HG02678 (cell line): ENCODE measurements at regions not wholly inside any gene's neighbourhood (a gene's known extent, or its start where the extent isn't known, plus 50 kb on each side); places are given as distances from the start of the nearest gene placed in this dataset.
A peak's percentile ranks its signal among the peaks of the same experiment; 100 is the strongest.
"Not testable (repeated sequence)": the region's sequence is repeated elsewhere in the genome, so short reads cannot be mapped to it uniquely, and the experiment has no call there.

Experiments
- ATAC-seq: cut with Tn5 transposase; IDR thresholded peaks from one replicate; pipeline ENCODE4 v1.9.1; 2021; ENCODE audit warnings: mild to moderate bottlenecking, moderate library complexity; ENCODE audit not compliant: unreplicated experiment

DNA sequence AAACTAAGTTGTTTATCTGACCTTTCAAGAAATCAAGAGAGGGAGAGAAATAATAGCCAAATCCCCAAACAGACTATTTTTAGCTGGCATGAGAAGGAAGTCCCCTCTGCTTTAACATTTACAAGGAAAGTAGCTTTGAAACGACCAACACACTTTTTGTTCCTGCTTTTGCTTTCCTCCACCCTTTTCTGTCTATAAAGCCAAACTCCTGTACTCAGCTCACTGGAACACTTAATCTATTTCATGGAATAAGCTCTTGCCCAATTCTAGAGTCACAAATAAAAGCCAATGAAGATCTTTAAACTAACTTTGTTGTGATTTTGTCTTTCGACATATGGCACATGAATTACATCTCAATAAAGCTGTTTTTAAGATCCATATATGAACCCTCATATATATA is 86.8 kb upstream of the CCDC71L start:
- no peak for ATAC-seq

DNA sequence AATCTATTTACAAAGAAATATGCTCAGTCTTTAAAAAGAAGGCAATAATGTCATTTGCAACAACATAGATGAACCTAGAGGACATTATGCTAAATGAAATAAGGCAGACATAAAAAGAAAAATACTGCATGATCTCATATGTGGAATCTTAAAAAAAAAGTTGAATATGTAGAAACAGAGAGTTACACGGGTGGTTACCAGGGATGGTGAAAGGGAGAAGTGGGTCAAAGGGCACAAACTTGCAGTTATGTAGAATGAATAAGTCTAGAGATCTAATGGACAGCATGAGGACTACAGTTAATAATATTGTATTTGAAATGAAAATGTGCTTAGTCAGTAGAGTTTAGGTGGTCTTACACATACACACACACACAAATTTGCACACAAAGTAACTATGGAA is 88.2 kb upstream of the CCDC71L start:
- no peak for ATAC-seq

DNA sequence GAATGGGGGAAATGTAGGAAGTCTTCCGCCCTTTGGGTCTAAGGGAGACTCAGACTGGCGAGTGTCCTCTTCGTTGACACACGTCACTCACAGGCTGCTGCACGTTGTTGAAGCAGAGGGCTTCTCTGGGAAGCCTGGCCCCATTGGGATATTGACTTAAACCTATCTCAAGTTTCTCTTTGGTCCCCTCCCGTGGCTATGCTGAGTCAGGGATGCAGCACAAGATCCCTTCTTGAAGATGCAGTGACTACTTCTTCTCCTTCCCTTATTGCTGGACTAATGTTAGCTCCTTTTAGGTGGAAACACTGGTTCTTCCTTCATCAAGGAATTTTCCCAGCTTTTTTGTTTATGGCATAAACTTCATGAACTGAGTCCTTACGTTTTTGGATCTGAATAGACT is 89.8 kb upstream of the CCDC71L start:
- no peak for ATAC-seq

DNA sequence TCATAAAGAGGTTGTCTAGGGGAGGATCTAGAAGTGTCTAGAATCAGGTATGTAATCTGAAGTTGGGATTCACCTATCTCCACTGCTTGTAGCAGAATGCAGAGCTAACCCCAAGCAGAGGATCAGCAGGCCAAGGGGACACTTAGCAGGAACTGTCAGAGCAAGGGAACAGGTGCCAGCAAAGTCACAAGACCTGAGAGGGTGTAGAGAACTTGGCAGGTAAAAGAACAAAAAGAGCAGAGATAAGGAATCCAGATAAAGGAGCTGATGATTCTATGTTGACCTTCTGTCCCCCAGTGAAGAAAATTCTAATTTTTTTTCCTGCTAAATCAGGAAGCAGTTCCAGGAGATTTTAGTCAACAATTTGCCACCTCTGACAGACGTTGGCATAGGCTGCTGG is 91.4 kb upstream of the CCDC71L start:
- no peak for ATAC-seq

DNA sequence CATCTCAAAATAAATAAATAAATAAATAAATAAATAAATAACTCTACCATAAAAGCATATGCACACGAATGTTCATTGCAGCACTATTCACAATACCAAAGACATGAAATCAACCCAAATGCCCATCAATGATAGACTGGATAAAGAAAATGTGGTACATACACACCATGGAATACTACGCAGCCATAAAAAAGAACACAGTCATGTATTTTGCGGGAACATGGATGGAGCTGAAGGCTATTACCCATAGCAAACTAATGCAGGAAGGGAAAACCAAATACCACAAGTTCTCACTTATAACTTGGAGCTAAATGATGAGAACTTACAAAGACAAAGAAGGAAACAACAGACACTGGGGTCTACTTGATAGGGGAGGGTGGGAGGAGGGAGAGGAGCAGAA is 94.1 kb upstream of the CCDC71L start:
- not testable (repeated sequence) for ATAC-seq

DNA sequence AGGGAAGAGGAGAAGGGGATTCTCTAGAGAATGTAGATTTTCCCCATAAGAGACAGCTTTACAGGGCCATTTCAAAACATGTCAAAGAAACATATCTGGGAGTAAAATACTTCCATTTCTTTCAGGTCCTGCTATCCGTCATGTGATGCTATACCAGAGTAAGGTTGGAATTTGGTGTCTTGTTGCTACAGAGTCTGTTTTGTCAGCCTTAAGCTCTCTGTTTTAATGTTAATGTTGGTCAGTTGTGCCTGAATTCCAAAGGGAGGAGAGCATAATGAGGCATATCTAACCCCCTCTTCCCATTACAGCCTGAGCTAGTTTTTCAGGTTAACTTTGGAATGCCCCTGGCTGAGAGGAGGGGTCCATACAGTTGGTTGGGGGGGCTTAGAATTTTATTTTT is 94.7 kb upstream of the CCDC71L start:
- no peak for ATAC-seq

DNA sequence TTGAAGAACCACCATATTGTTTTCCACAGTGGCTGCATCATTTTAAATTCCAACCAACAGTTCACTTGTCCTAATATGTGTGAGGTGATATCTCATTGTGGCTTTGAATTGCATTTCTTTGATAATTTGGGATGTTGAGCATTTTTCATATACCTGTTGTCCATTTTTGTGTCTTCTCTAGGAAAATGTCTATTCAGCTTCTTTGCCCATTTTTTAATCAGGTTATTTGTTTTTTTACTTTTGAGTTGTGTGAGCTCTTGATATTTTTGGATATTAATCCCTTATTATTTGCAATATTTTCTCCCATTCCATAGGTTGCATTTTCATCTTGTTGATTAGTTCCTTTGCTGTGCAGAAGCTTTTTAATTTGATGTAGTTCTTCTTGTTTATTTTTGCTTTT is 95.1 kb upstream of the CCDC71L start:
- ATAC-seq = no peak

DNA sequence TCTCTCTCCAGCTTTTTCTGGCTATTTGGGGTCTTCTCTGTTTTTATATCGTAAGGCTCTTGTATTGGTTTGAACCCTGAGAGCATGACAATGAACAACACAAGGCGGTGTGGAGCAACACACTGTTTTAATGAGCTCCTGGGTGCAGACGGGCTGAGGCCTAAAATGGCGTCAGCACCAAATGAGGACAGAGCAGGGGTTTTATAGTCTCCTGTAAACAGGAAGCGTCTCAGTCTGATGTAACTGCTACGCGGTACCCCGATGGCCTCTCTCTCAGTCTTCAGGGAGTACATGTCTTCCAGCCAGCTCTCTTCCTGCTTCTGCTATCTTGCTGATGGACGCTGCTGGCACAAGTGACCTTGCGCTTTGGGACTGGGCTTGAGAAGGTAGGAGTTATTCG is 95.9 kb upstream of the CCDC71L start:
- ATAC-seq = no peak

DNA sequence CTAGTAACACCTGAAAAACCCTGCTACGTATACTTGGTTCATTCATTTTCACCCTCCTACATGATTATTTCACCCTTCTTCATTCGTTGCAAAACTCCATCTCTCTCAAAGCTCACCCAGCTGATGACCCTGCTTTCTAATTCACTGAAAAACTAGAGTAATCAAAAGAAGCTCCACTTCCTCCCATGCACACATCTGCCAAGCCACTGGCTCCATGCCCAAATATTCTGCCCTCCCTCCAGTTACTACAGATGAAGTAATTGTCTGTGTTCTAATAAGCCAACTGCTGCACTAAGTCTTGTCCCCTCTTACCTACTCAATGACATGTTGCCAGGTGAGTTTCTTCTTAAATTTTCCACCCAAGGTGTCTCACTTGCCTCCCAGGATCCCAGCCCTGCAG is 96.9 kb upstream of the CCDC71L start:
- ATAC-seq = no peak

DNA sequence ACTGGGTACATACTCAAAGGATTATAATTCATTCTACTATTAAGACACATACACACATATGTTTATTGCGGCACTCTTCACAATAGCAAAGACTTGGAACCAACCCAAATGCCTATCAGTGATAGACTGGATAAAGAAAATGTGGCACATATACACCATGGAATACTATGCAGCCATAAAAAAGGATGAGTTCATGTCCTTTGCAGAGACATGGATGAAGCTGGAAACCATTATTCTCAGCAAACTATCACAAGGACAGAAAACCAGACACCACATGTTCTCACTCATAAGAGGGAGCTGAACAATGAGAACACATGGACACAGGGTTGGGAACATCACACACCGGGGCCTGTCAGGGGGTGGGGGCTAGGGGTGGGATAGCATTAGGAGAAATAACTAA is 101.9 kb upstream of the CCDC71L start:
- ATAC-seq = not testable (repeated sequence)

DNA sequence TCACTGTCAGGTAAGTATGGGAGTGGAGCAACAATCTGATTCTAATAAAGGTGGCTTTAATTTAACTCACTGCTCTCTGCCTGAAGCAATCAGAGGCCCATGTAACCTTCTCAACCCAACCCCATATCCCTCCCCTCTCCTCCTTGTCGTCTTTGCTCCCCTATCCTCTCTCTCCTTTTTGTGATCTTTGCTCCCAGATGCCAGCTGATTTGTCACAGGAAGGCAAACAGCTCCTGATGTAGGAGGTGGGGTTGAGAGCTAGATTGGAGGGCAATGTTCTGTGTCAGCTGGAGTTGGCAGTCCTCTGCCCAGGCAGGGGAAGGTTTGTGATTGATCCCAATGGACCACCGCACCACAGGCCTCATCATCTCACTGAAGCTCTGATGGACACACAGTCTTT is 101.4 kb upstream of the PIK3CG start:
- ATAC-seq = no peak

DNA sequence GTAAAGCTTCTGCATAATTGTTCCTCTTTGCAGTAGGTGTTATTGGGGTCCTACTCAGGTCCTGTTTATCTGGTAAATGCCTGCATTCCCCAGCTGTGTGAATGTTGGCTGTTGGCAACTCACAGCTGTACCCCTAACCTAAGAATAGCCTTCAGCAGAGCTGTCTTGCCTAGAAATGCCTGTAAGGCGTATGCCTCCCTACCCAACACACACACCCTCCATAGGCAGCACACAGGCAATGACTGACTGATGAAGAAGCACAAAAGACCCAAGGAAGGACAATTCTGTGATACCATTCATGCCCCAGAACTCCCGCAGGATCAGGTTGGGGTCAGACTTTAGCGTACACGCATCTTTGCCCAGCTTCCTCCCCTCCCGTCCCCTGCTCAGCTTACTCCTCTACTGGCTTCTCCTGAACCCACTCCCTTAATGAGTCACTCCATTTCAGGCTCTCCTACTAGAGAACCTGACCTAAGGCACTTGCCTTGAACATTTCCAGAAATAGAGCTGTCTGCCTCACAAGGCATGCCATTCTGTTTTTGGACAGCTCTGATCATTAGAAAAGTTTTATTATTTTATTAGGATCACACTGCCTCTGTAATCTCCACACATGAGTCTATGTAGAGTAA is 99.2 kb upstream of the PIK3CG start:
- no peak for ATAC-seq

DNA sequence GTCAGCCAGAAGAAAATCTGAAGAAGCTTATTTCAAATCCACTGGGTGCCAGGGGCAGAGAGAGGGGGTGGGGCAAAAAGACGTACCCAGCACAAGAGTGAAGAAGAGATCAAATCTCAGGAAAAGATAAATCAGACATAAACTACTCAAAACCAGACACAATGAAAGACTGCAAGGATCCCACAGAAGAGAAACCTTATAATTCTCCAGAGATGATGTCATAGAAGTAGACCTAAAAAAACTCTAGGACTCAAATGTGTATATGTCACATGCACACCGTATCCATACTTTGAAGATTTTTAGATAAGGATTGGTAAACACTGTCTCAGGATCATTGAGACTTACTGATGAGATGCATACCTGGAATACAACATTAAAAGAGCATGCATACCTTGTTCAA is 98.5 kb upstream of the PIK3CG start:
- ATAC-seq = no peak

DNA sequence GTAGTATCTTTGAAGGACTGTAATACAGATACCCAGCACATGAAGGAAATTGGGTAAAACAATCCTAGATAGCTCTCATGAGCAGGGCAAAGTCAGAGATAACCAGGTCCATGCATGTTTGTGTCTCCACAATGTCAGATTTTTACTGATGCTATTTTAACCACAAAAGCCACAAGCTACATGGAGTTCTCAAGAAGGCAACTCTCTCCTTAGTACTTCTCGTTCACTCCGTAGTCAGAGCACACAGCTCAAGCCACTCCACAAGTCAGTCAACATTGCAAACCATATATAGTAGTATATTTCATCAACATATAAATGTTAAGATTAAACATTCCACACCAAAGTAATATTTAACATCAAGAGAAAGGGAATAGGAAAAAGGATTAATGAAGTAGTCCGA is 98.0 kb upstream of the PIK3CG start:
- no peak for ATAC-seq

DNA sequence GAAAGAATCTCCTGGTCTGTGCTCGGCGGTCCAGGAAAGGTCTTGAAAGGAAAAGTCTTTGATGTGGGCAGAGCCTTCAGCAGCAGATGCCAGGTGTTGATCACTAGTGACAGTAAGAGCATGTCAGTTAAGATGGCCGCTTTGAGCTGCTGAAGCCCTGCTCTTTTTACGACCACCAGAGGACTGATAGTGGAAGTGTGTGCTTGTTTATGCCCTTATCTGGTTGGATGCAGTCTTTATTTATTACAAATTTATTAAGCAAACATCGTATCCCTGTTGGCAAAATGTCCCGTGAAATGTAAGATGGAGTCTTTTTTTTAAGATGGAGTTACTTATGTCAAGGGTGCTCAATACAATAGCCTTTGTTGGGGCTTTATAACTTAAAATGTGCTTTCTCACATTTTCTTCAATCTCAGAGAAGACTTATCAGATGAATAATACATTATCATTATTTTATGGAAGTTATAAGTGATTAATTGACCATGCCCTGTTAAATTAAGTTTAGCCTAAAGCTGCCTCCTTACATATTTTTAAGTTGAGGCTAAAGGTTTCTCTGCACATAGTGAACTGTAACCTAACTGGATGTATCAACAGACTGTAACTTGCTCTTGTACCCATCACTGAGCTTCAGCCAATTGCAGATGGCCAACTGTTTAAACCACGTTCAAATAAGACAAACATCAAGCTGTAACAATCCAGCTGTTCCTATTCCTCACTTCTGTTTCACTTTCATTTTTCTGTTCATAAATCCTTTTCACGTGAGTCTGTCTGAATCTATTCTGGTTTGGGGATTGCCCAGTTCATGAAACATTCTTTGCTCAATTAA is 97.4 kb upstream of the PIK3CG start:
- peak; percentile 82 for ATAC-seq

DNA sequence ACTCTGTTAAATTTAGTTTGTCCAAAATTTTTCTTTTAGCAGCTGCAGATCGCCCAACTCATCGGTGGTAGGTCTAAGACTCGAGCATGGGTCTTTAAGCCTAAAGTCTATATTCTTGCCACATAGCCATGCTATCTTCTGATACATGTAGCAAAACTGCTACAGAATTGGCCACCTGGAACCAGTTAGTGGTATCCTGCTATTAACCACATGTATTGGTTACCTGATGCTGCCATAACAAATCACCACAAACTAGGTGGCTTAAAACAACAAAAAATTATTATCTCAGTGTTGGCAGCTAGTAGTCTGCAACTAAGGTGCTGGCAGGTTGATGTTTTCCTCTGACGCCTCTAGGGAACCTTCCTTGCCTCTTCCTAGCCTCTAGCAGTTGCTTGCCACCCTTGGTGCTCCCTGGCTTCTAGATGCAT is 96.7 kb upstream of the PIK3CG start:
- ATAC-seq = peak; percentile 75

DNA sequence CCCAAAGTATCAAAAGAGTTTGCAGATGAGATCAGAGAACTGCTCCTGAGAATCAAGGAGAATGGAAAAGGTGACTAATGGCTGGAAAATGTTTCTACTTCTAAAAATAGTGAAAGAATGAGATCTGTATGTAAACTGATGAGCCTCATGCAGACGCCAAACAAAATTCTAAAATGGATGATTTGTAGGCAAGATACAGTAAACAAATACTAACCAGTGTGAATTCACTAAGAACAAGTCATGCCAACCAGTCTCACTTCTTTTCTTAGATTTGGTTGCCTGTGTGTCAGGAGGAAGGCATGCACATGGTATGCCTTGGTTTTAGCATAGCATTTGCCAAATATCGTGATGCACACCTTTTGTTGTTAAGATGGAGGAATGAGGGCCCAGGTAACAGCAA is 94.9 kb upstream of the PIK3CG start:
- no peak for ATAC-seq

DNA sequence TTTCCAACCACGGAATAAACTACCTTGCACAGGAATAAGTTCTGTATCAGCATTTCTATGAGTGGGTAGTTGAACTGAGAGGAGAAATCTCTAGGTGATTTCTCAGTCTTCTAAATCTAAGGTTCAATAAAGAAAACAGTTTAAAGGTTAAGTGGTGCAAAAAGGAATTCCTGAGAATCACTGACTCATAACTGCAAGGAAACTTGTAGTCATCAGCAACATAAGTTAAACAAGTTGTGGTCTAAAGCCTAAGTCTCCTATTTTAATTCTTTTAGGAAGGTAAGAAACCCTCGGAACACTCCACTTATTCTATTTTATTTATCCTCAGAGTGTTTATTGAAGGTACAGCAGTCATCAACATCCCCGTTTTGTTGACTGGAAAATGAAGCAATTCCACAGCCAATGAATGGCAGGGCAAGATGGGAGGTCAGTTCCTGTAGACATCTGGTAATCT is 92.4 kb upstream of the PIK3CG start:
- no peak for ATAC-seq

DNA sequence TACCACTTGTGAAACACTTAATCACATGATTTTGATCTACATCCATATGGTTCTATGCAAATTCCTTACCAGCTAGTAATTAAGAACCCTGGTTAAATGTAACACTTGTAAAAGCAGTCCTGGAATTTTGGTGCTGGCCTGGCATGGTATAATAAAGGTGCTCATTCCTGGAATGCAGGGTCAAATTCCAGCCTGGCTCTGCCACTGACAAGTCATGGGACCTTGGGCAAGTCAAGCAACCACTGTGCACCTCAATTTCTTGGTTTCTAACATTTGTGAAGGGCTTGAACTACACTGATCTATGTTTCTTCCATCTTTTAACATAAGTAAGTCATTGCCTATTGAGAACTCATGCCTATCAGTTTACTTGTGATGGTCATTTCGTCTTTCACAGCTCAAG is 91.9 kb upstream of the PIK3CG start:
- no peak for ATAC-seq

DNA sequence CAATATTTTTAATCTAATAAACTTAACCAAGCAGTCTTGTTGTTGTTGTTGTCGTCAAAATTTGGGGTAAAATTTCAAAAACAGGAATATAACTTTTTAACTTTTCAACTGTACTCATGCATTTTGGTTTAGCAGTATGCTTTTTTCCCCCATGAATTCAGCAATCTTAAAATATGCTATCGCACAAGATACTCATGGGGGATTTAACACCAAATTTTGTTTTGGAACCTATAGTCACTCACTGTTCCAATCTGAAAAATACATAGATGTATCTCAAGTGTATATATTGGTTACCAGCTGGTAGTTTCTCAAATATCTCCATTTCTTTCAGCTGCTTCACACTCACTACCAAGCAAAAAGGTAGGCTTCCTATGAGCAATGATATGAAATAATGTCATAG is 91.4 kb upstream of the PIK3CG start:
- ATAC-seq = no peak

DNA sequence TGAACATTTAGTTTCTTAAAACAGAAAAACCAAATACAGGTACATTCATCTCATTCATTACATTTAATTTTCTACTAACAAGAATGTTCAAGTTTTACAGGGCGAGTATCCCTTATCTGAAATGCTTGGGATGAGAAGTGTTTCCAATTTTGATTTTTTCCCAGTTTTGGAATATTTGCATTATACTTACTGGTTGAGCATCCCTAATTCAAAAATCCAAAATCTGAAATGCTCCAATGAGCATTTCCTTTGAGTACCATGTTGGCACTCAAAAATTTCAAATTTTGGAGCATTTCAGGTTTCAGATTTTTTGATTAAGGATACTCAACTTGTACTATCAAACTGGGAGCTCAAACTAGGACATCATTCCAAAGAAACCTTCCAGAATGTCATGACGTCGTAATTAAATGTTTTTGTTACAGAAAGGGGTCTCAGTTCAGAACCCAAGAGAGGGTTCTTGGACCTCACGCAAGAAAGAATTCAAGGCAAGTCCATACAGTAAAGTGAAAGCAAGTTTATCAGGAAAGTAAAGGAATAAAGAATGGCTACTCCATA is 90.8 kb upstream of the PIK3CG start:
- ATAC-seq = no peak
